SHP77 treated with DMSO at 0.1 percent for 48 hours (cell line): ENCODE measurements at regions not wholly inside any gene's neighbourhood (a gene's known extent, or its start where the extent isn't known, plus 50 kb on each side); places are given as distances from the start of the nearest gene placed in this dataset.

Experiments used
- DNase-seq: peaks from one replicate; lab custom pipeline; 2025; lab: John Stamatoyannopoulos, UW

- DNase-seq: no peak
These were observed 105.0 kb upstream of the HAAO start for GRCh38 chr2:42897358-42897757.

DNA sequence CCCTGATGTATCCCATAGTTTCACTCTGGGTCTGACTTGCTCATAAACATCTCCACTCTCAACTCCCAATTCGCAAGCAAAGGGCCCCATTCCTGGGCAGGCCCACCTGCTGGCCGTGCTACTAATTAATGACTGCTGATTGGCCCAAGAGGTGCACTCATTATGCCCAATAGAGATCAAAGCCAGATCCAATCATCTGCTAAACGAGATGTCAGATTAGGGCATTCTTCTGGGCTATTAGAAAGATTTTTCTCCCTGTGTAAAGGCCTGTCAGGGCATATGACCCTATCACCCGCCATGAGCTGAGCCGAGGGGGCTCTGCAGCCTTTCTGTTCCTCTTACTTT is 103.4 kb upstream of the HAAO start:
- no peak for DNase-seq

DNA sequence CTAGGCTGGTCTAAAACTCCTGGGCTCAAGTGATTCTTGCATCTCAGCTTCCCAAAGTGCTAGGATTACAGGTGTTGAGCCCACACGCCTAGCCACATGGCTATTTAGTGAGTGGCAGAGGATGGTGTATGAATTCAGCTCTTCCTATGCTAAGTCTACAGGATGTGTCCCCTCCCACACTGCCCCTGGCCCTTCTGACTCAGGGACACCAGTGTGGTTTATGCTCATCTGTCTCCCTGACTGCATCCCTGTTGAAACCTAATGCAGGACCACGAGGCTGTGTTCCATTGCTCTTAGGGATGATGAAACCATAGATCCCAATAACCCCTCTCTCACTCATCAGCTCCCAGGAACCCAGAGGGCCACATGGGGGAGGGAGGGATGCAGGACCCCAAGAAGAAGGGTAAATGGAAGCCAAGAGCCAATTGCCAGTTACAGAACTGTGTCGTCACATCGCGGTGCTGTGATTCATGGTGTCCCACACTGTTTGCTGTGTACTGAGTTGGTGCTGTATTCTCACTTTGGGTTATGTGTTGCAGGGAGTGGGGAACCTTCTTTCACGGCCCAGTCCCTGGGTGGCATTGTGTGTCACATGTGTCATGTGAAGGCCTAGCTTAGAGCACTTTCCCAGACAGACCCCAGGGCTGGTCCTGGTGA is 102.9 kb upstream of the HAAO start:
- DNase-seq: no peak

- no peak for DNase-seq
These were observed 100.8 kb upstream of the HAAO start for GRCh38 chr2:42893047-42893758.

DNA sequence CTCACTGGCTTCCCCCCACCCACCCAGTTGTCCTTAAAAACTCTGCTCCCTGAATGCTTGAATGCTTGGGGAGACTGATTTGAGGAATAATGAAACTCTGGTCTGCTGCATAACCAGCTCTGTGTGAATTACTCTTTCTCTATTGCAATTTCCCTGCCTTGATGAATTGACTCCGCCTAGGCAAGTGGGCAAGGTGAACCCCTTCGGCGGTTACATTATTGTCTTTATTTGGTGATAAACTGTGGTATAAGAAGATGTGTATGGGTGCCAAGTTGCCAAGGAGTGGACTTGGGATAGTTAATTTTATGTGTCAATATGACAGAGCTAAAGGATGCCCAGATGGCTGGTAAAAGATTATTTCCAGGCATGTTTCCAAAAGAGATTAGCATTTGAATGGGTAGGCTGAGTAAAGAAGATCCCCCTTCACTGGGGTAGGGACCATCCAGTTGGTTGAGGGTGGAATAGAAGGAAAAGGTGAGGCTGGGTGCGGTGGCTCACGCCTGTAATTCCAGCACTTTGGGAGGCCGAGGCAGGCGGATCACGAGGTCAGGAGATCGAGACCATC is 98.5 kb upstream of the HAAO start:
- DNase-seq: no peak

GRCh38 chr2:42888321-42889245 is 96.2 kb upstream of the HAAO start:
- no peak for DNase-seq

GRCh38 chr2:42886921-42887320 is 94.5 kb upstream of the HAAO start:
- DNase-seq: peak; percentile 3

DNA sequence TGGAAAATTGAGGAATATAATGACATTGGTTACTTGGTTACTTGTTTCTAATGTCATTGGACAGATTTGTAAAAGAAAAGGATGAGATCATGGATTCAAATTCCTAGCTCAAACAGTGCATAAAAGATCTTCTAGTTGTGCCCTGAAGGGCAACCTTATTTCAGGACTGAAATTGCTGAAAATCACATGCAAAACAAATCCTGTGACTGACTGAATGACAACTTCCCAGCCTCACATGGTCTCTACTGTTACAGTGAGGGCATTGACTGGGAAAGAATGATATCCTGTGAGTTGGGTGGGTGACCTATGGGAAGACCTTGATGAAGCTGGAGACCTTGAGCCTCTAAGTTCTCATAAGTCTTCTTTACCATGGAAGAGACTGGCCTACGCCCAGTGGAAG is 90.4 kb upstream of the HAAO start:
- no peak for DNase-seq

- no peak for DNase-seq
These were observed 89.3 kb upstream of the HAAO start for GRCh38 chr2:42881732-42882131.

DNA sequence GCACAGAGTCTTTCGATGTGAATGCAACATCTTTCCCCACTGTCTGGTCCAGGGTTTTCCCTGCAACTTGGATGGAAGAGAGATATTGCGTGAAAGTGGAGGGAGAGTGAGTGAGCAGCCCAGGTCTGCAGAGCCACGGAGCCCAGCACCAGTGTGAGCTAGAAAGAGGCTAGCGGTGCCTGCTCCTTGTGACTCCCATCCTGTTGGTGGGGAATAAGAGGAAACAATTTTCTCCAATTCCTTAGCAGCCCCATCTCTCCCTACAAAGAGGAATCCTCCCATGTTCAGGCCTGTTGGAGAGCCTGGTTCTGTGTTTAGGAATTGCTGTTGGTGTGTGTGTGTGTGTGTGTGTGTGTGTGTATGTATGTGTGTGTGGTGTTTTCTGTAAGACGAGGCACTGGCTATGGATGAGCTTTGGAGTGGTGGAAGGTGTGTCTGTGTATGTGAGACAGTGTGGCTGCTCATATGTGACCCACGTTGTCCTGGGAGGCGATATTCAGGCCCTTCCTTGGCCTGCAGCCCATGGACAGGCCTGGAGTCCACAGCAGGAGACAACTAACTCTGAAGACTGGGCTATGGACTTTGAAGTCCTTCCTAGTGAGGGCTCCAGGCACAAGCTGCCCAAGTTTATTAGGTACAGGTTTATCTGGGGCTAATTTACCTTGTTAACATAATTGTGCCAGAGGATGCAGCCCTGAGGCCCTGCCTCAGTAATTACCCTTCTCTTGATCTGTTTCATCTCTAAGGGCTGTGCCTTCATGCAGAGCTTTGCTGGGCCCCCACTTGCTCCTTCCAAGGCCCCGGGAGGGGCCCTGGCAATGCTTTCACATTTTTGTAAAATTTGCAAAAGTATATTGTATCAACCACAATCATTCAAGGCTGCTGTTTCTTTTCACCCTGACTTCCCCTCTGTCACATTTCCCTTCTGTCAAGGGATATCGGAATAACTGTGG is 88.6 kb upstream of the HAAO start:
- no peak for DNase-seq

GRCh38 chr2:42879913-42880737 is 87.7 kb upstream of the HAAO start:
- DNase-seq: no peak

DNA sequence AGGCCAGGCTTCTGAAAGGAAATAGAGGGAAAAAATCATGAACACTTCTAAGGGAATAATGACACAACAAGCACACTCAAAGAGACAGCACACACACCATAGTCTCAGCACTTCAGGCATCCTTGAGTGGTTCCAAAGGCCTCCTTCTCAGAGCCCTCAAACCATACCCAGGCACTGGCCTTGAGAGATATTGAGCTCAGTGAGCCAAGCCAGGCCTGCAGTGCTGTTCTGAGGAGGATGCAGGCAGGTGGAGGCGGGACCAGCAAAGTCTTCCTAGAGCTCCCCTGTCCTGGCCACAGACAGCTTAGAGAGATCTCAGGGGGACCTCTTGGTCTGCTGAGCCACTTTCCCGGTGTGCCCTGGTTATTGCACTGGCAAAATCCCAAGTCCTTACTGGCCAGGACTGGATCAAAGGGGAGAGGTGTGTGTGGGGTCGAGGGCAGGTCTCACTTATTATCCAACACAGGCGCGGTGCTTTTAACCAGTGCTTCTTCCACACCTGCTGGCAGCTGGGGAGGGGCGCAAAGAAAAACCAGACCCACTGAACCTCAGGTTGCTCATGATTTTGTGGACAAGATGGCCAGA is 86.8 kb upstream of the HAAO start:
- no peak for DNase-seq

GRCh38 chr2:42878581-42878980 is 86.2 kb upstream of the HAAO start:
- no peak for DNase-seq

GRCh38 chr2:42877936-42878335 is 85.6 kb upstream of the HAAO start:
- no peak for DNase-seq

- no peak for DNase-seq
These were observed 85.1 kb upstream of the HAAO start for GRCh38 chr2:42877511-42877910.

DNA sequence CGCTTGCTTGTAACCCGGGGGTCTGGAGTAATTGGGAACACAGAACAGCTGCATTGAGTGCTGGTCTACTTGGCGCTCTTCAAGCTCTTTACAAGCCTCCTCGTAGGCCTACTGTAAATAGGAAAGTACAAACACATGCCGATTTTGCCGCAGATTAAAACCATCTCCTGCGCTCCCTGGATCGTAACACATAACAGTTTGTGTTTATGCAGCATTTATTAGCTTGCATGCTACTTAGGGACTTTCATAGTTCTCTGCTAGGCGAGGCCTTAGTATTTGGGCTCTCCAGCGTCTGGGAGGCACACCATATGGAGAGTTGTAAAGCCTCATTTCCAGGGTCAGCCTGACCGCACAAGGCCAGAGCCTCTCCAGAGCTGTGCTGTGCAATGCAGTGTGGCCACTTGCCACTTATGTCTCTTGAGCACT is 84.0 kb upstream of the HAAO start:
- no peak for DNase-seq

DNA sequence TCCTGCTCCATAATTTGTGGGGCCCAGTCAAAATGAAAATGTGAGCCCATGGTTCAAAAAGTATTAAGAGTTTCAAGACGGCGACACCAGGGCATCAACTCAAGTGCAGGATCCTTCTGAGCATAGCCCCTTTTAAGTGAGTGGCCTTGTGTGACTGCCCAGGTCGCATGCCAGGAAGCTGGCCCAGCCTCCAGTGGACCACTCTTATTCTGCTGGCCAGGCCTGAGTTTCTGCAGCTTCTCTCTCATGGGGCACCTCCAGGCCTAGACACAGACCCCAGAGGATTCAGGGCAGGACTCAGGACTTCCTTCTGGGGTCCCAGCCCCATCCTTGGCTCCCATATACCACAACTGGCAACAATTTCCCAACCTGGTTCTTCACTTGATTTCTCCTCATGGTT is 83.5 kb upstream of the HAAO start:
- DNase-seq: no peak

DNA sequence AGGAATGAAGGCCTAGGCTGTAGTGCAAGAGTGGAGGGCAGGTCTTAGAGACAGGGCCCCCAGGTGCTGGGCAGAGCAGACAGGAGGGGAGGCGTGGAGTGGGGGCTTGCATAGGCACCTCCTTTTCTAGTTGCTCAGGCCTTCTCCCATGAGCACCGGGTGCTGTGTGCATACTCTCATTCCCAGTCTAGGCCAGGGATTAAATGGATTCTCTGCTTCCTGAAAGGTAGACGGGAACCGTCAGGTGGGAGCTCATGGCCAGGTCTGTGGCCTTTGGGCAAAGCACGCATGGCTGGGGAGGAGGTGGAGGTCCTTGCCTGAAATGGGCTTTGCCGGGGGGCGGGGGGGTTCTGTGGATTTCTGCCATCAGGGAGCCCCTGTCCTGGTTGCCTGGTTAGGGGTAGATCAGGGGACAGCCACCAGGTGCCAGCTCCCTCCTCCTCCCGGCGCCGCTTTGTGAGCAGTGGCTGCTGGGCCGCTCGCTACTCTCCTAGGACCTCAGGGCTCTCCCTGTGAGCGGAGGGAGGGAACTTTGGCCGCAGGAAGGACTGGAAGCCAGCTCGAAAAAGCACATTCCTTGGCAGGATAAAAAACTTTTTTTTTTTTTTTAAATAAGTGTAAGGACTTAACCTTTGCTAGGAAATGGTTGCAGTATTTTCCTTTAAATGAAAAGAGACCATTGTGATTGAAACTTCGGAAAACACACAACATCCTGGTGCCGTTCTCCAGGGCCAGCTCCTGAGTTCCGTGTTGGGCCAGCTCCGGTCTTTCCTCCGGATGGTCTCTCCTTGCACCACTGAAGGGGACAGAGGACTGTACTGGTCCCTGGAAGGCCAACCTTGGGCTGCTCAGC is 82.8 kb upstream of the HAAO start:
- DNase-seq: no peak

- DNase-seq: no peak
These were observed 80.3 kb upstream of the HAAO start for GRCh38 chr2:42872721-42873120.
